ENCODE measurements at regions not wholly inside any gene's neighbourhood (a gene's known extent, or its start where the extent isn't known, plus 50 kb on each side); places are given as distances from the start of the nearest gene placed in this dataset.
"Not testable (repeated sequence)": the region's sequence is repeated elsewhere in the genome, so short reads cannot be mapped to it uniquely, and the experiment has no call there.

- TF ChIP-seq HEY1 (CRISPR knock-in tag; IDR thresholded peaks at IDR 0.05; ENCODE audit: borderline replicate concordance); TCF7L2 (IDR thresholded peaks at IDR 0.05; ENCODE audit: low read depth, low read length); CTCF (IDR thresholded peaks at IDR 0.05 in 2 of 3, conservative IDR thresholded peaks at IDR 0.05 in 1 of 3; ENCODE audit: insufficient read depth in 2 of 3, low read depth in 1 of 3, low read length in 3 of 3); SP1 (CRISPR knock-in tag; IDR thresholded peaks at IDR 0.05); ETV6 (IDR thresholded peaks at IDR 0.05; ENCODE audit: borderline replicate concordance in 1 of 2, low read depth in 2 of 2, low read length in 1 of 2); ETV6 (CRISPR knock-in tag; IDR thresholded peaks at IDR 0.05; ENCODE audit: borderline replicate concordance); KDM4B (IDR thresholded peaks at IDR 0.05; ENCODE audit: borderline replicate concordance in 2 of 2, low read depth in 1 of 2); NRF1 (conservative IDR thresholded peaks at IDR 0.05 in 1 of 2, IDR thresholded peaks at IDR 0.05 in 1 of 2); MYC (IDR thresholded peaks at IDR 0.05; ENCODE audit: low read depth, low read length); MYC (CRISPR knock-in tag; IDR thresholded peaks at IDR 0.05; ENCODE audit: borderline replicate concordance, low read depth); SMARCA4 (IDR thresholded peaks at IDR 0.05); ZNF766 (CRISPR knock-in tag; conservative IDR thresholded peaks at IDR 0.05); MCM5 (IDR thresholded peaks at IDR 0.05; ENCODE audit: low read depth); CTBP1 (IDR thresholded peaks at IDR 0.05; ENCODE audit: borderline replicate concordance): not testable (repeated sequence)
- TF ChIP-seq, protein P1, sequence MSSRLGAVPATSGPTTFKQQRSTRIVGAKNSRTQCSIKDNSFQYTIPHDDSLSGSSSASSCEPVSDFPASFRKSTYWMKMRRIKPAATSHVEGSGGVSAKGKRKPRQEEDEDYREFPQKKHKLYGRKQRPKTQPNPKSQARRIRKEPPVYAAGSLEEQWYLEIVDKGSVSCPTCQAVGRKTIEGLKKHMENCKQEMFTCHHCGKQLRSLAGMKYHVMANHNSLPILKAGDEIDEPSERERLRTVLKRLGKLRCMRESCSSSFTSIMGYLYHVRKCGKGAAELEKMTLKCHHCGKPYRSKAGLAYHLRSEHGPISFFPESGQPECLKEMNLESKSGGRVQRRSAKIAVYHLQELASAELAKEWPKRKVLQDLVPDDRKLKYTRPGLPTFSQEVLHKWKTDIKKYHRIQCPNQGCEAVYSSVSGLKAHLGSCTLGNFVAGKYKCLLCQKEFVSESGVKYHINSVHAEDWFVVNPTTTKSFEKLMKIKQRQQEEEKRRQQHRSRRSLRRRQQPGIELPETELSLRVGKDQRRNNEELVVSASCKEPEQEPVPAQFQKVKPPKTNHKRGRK (tag; IDR thresholded peaks at IDR 0.05): not testable (repeated sequence)
Observed at GRCh38 chr9:41352390-41352789, 163.3 kb upstream of the ZNG1F start.
